Neural cell (in vitro differentiated cells): ENCODE measurements at regions not wholly inside any gene's neighbourhood (a gene's known extent, or its start where the extent isn't known, plus 50 kb on each side); places are given as distances from the start of the nearest gene placed in this dataset.

Source experiments
- H2AFZ ChIP-seq: fragments of 200-600, 300-800 bp; sonication (generic), shearing (Covaris generic); 2 replicates; pipeline ENCODE4 v1.6.0; 2014; ENCODE audit warnings: low read depth, mild to moderate bottlenecking, antibody characterized with exemption, low read length, moderate library complexity
- H3F3A ChIP-seq: fragments of 200-600 bp; shearing (Covaris generic); 2 replicates; pipeline ENCODE4 v1.6.1; 2016; ENCODE audit warnings: mild to moderate bottlenecking, moderate library complexity, mixed read lengths, antibody characterized with exemption, low read length; ENCODE audit not compliant: insufficient read depth, poor library complexity, severe bottlenecking
- H3K27ac ChIP-seq: fragments of 200-600, 300-800 bp; sonication (generic), shearing (Covaris generic); 2 replicates; pipeline ENCODE4 v1.5.1; 2014; ENCODE audit warnings: mild to moderate bottlenecking, low read length, moderate library complexity
- H3K27me3 ChIP-seq: fragments of 300-800, 200-600 bp; sonication (generic), shearing (Covaris generic); 2 replicates; pipeline ENCODE4 v1.6.0; 2014; ENCODE audit warnings: mild to moderate bottlenecking, low read depth, low read length, moderate library complexity; ENCODE audit not compliant: insufficient read depth
- H3K36me3 ChIP-seq: fragments of 300-800, 200-600 bp; sonication (generic), shearing (Covaris generic); 2 replicates; pipeline ENCODE4 v1.5.1; 2014; ENCODE audit warnings: mild to moderate bottlenecking, antibody characterized with exemption, low read length, moderate library complexity; ENCODE audit not compliant: insufficient read depth
- H3K4me2 ChIP-seq: fragments of 300-800, 200-600 bp; sonication (generic), shearing (Covaris generic); 2 replicates; pipeline ENCODE4 v1.6.0; 2014; ENCODE audit warnings: mild to moderate bottlenecking, low read length
- H3K4me3 ChIP-seq: fragments of 300-800, 200-600 bp; sonication (generic), shearing (Covaris generic); 2 replicates; pipeline ENCODE4 v1.5.1; 2014; ENCODE audit warnings: mild to moderate bottlenecking, low read length, moderate library complexity
- H3K79me2 ChIP-seq: fragments of 200-600 bp; shearing (Covaris generic); replicated peaks from 2 replicates; pipeline ENCODE4 v1.6.0; 2014; ENCODE audit warnings: mild to moderate bottlenecking, low read length, moderate library complexity; ENCODE audit not compliant: insufficient read depth
- H3K9ac ChIP-seq: fragments of 300-800, 200-600 bp; sonication (generic), shearing (Covaris generic); 2 replicates; pipeline ENCODE4 v1.6.1; 2016; ENCODE audit warnings: mild to moderate bottlenecking, low read length, mixed read lengths
- H3K9me2 ChIP-seq: fragments of 200-600 bp; shearing (Covaris generic); 2 replicates; pipeline ENCODE4 v1.6.1; 2016; ENCODE audit warnings: mild to moderate bottlenecking, low read length, mixed read lengths; ENCODE audit not compliant: insufficient read depth
- H3K9me3 ChIP-seq: fragments of 200-600, 300-800 bp; sonication (generic), shearing (Covaris generic); 2 replicates; pipeline ENCODE4 v1.6.1; 2016; ENCODE audit warnings: mild to moderate bottlenecking, mixed run types, low read length, moderate library complexity, mixed read lengths
- H4K20me1 ChIP-seq: fragments of 200-600 bp; shearing (Covaris generic); 2 replicates; pipeline ENCODE4 v1.6.1; 2016; ENCODE audit warnings: mild to moderate bottlenecking, mixed run types; ENCODE audit not compliant: insufficient read depth
- CTCF ChIP-seq: fragments of 450-650 bp; IDR thresholded peaks from 2 replicates; pipeline ENCODE4 v1.5.1; 2014; ENCODE audit warnings: antibody characterized with exemption, mild to moderate bottlenecking, moderate library complexity; ENCODE audit not compliant: poor library complexity, severe bottlenecking
- EP300 ChIP-seq: fragments of 450-650 bp; conservative IDR thresholded peaks from 2 replicates; pipeline ENCODE4 v1.6.1; 2014; ENCODE audit warnings: antibody characterized with exemption, mild to moderate bottlenecking, moderate library complexity; ENCODE audit not compliant: poor library complexity, severe bottlenecking
- EZH2 ChIP-seq: fragments of 200-600, 300-800 bp; shearing (Covaris generic), sonication (generic); IDR thresholded peaks from 2 replicates; pipeline ENCODE4 v1.6.1; 2014; ENCODE audit warnings: antibody characterized with exemption, low read length, borderline replicate concordance, mild to moderate bottlenecking; ENCODE audit not compliant: insufficient read depth, poor library complexity, severe bottlenecking
- MXI1 ChIP-seq: fragments of 450-650 bp; conservative IDR thresholded peaks from 2 replicates; pipeline ENCODE4 v1.6.1; 2014; ENCODE audit warnings: antibody characterized with exemption, mild to moderate bottlenecking; ENCODE audit not compliant: poor library complexity, severe bottlenecking
- POLR2AphosphoS5 ChIP-seq: IDR thresholded peaks from 2 replicates; pipeline ENCODE4 v1.6.1; 2012
- RAD21 ChIP-seq: fragments of 450-650 bp; conservative IDR thresholded peaks from 2 replicates; pipeline ENCODE4 v1.6.1; 2014; ENCODE audit warnings: antibody characterized with exemption, mild to moderate bottlenecking, moderate library complexity
- REST ChIP-seq: IDR thresholded peaks from 2 replicates; pipeline ENCODE4 v1.6.1; 2012; ENCODE audit warnings: borderline replicate concordance
- SMC3 ChIP-seq: fragments of 450-650 bp; conservative IDR thresholded peaks from 2 replicates; pipeline ENCODE4 v1.6.1; 2014; ENCODE audit warnings: antibody characterized with exemption, mild to moderate bottlenecking, moderate library complexity; ENCODE audit not compliant: poor library complexity
- TAF1 ChIP-seq: IDR thresholded peaks from 2 replicates; pipeline ENCODE4 v1.6.1; 2012; ENCODE audit warnings: low read depth

GRCh38 chr2:144975881-144976280, 456.0 kb upstream of the ZEB2 start:
- no peak for TF ChIP-seq CTCF
- no peak for TF ChIP-seq POLR2AphosphoS5
- no peak for TF ChIP-seq TAF1
- no peak for TF ChIP-seq EZH2
- no peak for TF ChIP-seq EP300
- TF ChIP-seq REST, result no peak
- no peak for TF ChIP-seq MXI1
- no peak for TF ChIP-seq RAD21
- TF ChIP-seq SMC3, result no peak

GRCh38 chr2:144972676-144973075, 452.8 kb upstream of the ZEB2 start:
- Histone ChIP-seq H3K79me2 (no peaks in the 10 kb centered on the region), H3K9me3 (no peaks in the 10 kb centered on the region), H2AFZ (no peak overlapping the region), H3K27ac (no peak overlapping the region), H3K27me3 (no peaks in the 10 kb centered on the region), H3F3A (no peaks in the 10 kb centered on the region), H3K9me2 (no peaks in the 10 kb centered on the region), H3K4me3 (no peak overlapping the region), H3K9ac (no peak overlapping the region), H3K4me2 (no peak overlapping the region), H3K36me3 (no peaks in the 10 kb centered on the region), H4K20me1 (no peaks in the 10 kb centered on the region)
- TF ChIP-seq POLR2AphosphoS5, result no peak
- TF ChIP-seq TAF1, result no peak
- no peak for TF ChIP-seq SMC3
- no peak for TF ChIP-seq MXI1
- TF ChIP-seq REST, result no peak
- no peak for TF ChIP-seq RAD21
- no peak for TF ChIP-seq EZH2
- no peak for TF ChIP-seq EP300
- no peak for TF ChIP-seq CTCF

More at GRCh38 chr2:144975881-144976280, 456.0 kb upstream of the ZEB2 start:
- Histone ChIP-seq H3K27me3 (no peaks in the 10 kb centered on the region), H3F3A (no peaks in the 10 kb centered on the region), H2AFZ (no peak overlapping the region), H3K9ac (no peak overlapping the region), H3K4me2 (no peak overlapping the region), H3K79me2 (no peaks in the 10 kb centered on the region), H3K9me3 (no peaks in the 10 kb centered on the region), H3K9me2 (no peaks in the 10 kb centered on the region), H3K36me3 (no peaks in the 10 kb centered on the region), H4K20me1 (no peaks in the 10 kb centered on the region), H3K27ac (no peak overlapping the region), H3K4me3 (no peak overlapping the region)
